WI38 (cell line): ENCODE measurements at regions not wholly inside any gene's neighbourhood (a gene's known extent, or its start where the extent isn't known, plus 50 kb on each side); places are given as distances from the start of the nearest gene placed in this dataset.

Experiments
- H3K4me3 ChIP-seq: 2 replicates; pipeline ENCODE4 v1.5.1; 2011; ENCODE audit warnings: low read depth, mild to moderate bottlenecking, control low read depth, low read length
- CTCF ChIP-seq: IDR thresholded peaks from 2 replicates; pipeline ENCODE4 v1.5.1; 2012; ENCODE audit warnings: low read depth, mild to moderate bottlenecking, control low read depth, low read length

- H3K4me3 ChIP-seq, result no peak overlapping the region
Measured at GRCh38 chr18:33853187-33853586, 275.2 kb downstream of the ASXL3 start.

GRCh38 chr18:33851546-33852078 is 273.6 kb downstream of the ASXL3 start:
- TF ChIP-seq CTCF, result no peak
- H3K4me3 ChIP-seq, result no peak overlapping the region

More at GRCh38 chr18:33853187-33853586, 275.2 kb downstream of the ASXL3 start:
- no peak for TF ChIP-seq CTCF

- H3K4me3 ChIP-seq, result no peak overlapping the region
- no peak for TF ChIP-seq CTCF
Measured at GRCh38 chr18:33849731-33850130, 271.7 kb downstream of the ASXL3 start.

- no peak for TF ChIP-seq CTCF
- H3K4me3 ChIP-seq, result no peak overlapping the region
Measured at GRCh38 chr18:33844232-33844631, 266.2 kb downstream of the ASXL3 start.

- H3K4me3 ChIP-seq, result no peak overlapping the region
- no peak for TF ChIP-seq CTCF
Measured at GRCh38 chr18:33841221-33841967, 263.4 kb downstream of the ASXL3 start.

- H3K4me3 ChIP-seq, result no peak overlapping the region
- no peak for TF ChIP-seq CTCF
Measured at GRCh38 chr18:33840212-33840593, 262.2 kb downstream of the ASXL3 start.

GRCh38 chr18:33839452-33840211 is 261.6 kb downstream of the ASXL3 start:
- H3K4me3 ChIP-seq, result no peak overlapping the region
- TF ChIP-seq CTCF, result no peak
